Stimulated activated naive CD8-positive, alpha-beta T cell treated with anti-CD3 and anti-CD28 coated beads, Interleukin-15, Interleukin-2, amounts not matched to agents 100 ng/mL and 50 ng/mL, for 24 hours (primary cell): ENCODE measurements at regions not wholly inside any gene's neighbourhood (a gene's known extent, or its start where the extent isn't known, plus 50 kb on each side); places are given as distances from the start of the nearest gene placed in this dataset.

Experiments
- H3K27ac Mint-ChIP-seq: one replicate; pipeline ENCODE4 v1.8.0; 2021; ENCODE audit warnings: mild to moderate bottlenecking, mixed read lengths
- H3K27me3 Mint-ChIP-seq: one replicate; pipeline ENCODE4 v1.8.0; 2021; ENCODE audit warnings: mixed read lengths
- H3K36me3 Mint-ChIP-seq: one replicate; pipeline ENCODE4 v1.8.0; 2021; ENCODE audit warnings: low read depth, mixed read lengths
- H3K4me1 Mint-ChIP-seq: one replicate; pipeline ENCODE4 v1.8.0; 2021; ENCODE audit warnings: low read depth, mixed read lengths
- H3K4me3 Mint-ChIP-seq: one replicate; pipeline ENCODE4 v1.8.0; 2021; ENCODE audit warnings: mild to moderate bottlenecking, mixed read lengths
- H3K9me3 Mint-ChIP-seq: one replicate; pipeline ENCODE4 v1.8.0; 2021; ENCODE audit warnings: mixed read lengths

DNA sequence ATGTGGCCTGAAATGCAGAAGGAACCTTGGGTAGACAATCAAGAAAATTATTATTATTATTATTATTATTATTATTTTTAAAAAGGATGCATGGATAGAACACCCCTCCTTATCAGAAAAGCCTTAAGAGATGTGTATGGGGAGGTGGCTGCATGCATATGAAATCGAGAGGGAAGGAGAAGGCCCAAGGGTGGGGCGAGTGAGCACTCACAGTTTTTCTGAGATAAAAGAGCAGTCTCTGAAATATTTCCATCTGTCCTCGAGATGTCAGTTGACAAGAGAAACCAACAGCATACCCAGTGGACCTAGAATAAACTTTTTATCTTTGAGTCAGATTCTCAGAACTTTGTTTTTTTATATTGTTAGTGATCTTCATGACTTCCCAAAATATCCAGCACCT, 282.9 kb downstream of the GPD2 start:
- Mint-ChIP-seq H3K36me3 (no peaks in the 10 kb centered on the region), H3K4me1 (no peaks in the 10 kb centered on the region), H3K27me3 (peaks cover 13% of the 10 kb centered on the region), H3K9me3 (no peaks in the 10 kb centered on the region), H3K4me3 (no peak overlapping the region), H3K27ac (no peak overlapping the region)

DNA sequence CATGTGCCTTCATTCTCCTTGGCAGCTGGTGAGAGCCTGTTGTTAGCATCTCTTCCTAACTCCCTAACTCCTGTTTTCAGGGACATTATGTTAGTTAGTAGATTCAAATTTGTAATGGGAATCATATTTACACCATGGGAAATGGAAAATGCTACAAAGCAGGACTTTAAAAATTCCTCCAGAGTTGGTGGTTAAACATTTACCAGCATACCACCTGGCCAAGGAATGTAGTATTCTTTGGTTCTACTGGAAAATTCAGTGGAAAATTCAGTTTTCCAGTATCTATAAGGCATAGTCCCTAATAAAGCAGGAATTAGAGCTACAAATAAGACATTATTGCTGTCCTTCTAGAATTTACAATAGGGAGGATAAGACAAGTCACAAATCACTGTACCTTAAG, 291.7 kb downstream of the GPD2 start:
- Mint-ChIP-seq H3K9me3 (no peaks in the 10 kb centered on the region), H3K4me3 (no peak overlapping the region), H3K27me3 (peaks cover 4% of the 10 kb centered on the region), H3K4me1 (no peaks in the 10 kb centered on the region), H3K36me3 (no peaks in the 10 kb centered on the region), H3K27ac (no peak overlapping the region)

DNA sequence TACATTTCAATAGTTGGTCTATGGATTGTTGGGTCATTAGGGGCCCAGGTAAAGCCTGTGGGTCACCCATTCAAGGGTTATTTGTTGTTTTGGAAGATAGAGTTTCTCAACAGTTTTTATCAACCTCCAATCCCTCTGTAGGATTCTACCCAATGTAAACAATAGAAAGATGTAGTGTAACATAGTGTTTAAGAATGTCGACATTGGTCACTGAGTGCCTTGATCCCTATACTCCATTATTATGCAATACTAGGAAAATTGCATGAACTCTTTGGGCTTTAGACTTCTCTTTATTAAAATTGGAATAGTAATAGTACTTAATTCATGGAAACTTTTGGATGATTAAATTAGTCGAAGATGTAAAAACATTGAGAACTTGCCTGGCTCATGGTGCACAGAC, 292.1 kb downstream of the GPD2 start:
- Mint-ChIP-seq H3K27me3 (peaks cover 4% of the 10 kb centered on the region), H3K9me3 (no peaks in the 10 kb centered on the region), H3K36me3 (no peaks in the 10 kb centered on the region), H3K27ac (no peak overlapping the region), H3K4me3 (no peak overlapping the region), H3K4me1 (no peaks in the 10 kb centered on the region)

DNA sequence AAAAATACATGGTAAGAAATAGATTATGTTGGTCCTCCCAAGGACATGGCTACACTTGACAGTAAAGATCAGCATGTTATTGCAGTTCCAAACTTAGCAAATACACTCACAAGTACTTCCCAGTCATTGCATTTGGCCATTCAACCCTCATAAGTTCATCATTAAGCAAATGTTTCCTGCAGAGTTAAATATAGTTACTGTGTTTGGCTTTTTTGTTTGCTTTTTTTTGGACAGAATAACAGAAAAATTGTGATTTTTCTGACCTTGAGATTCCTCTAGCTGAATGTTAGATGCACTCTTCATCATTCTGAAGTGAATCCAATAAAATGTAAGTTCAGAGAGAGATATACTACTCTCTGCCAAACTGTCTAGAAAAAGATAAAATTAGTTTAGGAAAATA, 295.3 kb downstream of the GPD2 start:
- Mint-ChIP-seq H3K36me3 (no peaks in the 10 kb centered on the region), H3K9me3 (no peaks in the 10 kb centered on the region), H3K27me3 (peaks cover 4% of the 10 kb centered on the region), H3K4me1 (no peaks in the 10 kb centered on the region), H3K27ac (no peak overlapping the region), H3K4me3 (no peak overlapping the region)

DNA sequence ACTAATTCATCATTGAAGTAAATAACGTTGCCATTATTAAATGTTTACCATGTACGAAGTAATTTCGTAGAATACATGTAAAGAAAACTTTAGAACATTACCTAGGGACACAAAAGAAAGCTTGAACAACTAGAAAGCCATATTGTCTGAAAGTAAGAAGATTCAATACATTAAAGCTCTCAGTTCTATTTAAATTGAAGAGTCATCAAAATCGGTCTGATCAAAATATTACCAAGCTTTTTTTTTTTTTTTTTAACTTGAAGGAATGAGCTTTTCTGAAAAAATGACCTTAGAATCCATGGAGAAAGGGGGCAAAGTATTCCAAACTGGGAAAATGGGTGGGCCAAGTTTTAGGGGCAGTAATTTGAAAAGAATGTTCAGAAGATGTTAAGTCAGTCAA, 300.8 kb downstream of the GPD2 start:
- no peak overlapping the region for H3K4me3 Mint-ChIP-seq
- no peaks in the 10 kb centered on the region for H3K36me3 Mint-ChIP-seq
- H3K4me1 Mint-ChIP-seq: no peaks in the 10 kb centered on the region
- no peak overlapping the region for H3K27ac Mint-ChIP-seq
- H3K9me3 Mint-ChIP-seq: no peaks in the 10 kb centered on the region
- peaks cover 3% of the 10 kb centered on the region for H3K27me3 Mint-ChIP-seq

DNA sequence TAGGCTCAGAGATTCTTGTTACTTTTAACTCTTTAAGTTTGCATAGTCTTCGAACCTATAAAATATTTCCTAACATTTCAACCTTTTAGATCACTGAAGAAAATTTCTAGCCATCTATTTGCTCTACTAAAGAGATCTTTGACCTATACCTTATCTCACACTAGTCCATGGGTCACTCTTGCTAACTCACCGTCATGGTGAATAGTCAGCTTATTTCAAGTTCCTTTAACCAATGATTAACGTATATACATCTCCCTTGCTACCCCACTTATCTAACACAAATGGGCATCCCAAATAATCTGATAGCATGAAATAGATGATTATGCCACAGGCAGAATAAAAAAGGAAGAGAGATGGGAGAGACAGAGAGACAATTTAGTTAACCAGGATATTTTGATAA, 303.1 kb downstream of the GPD2 start:
- no peaks in the 10 kb centered on the region for H3K4me1 Mint-ChIP-seq
- H3K9me3 Mint-ChIP-seq: no peaks in the 10 kb centered on the region
- no peak overlapping the region for H3K4me3 Mint-ChIP-seq
- H3K27me3 Mint-ChIP-seq: peaks cover 3% of the 10 kb centered on the region
- no peak overlapping the region for H3K27ac Mint-ChIP-seq
- H3K36me3 Mint-ChIP-seq: no peaks in the 10 kb centered on the region

DNA sequence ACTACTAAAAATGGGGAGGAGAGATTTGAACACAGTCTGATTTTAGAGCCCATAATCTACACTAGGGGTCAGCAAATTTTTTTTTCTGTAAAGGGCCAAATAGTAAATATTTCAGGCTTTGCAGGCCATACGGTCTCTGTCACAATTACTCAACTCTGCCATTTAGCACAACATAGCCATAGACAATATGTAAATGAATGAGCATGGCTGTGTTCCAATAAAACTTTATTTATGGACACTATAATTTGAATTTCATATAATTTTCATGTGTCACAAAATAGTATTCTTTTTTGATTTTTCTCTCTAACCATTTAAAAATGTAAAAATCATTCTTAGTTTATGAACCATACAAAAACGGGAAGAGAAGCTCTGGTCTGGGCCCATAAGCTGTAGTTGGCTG, 309.4 kb downstream of the GPD2 start:
- Mint-ChIP-seq H3K9me3 (no peaks in the 10 kb centered on the region), H3K27me3 (peaks cover 4% of the 10 kb centered on the region), H3K36me3 (no peaks in the 10 kb centered on the region), H3K4me1 (no peaks in the 10 kb centered on the region), H3K27ac (no peak overlapping the region), H3K4me3 (no peak overlapping the region)

DNA sequence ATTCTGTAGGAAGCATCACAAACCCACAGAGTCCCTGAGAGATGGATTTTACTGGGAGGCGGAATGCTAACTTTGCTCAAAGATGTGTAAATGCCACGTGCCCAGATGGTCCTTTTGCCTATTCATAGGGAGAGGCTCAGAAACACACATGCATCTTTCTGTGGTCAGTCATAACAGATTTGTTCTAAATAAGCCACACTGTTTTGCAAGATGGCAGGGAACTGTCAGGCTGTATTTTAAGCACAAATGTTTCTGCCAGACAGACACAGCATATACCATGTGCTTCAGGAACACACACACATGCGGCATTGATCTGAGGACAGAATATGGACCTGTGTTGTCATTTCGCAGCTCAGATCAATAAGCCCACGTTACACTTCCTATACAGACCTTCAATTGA, 312.0 kb downstream of the GPD2 start:
- no peak overlapping the region for H3K27ac Mint-ChIP-seq
- no peak overlapping the region for H3K4me3 Mint-ChIP-seq
- H3K36me3 Mint-ChIP-seq: no peaks in the 10 kb centered on the region
- H3K4me1 Mint-ChIP-seq: no peaks in the 10 kb centered on the region
- peaks cover 4% of the 10 kb centered on the region for H3K27me3 Mint-ChIP-seq
- H3K9me3 Mint-ChIP-seq: no peaks in the 10 kb centered on the region

DNA sequence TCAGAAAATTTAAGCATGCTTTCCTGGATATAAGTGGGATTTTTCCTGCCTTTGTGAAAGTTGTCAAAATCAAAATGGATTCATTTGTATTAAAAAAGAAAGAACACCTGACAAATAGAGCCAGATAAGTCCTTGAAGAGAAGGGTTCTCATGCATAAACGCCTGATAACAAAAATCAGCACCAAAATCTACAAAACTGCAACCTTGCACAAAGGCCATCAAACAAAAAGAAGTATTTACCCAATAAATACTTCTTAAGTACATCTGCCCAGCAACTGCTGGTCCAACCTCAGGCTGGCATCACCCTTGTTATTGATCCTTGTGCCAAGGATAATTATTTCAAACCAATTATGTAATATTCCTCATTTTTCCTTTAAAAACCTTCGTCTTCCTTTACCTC, 315.9 kb downstream of the GPD2 start:
- H3K4me1 Mint-ChIP-seq: no peaks in the 10 kb centered on the region
- H3K36me3 Mint-ChIP-seq: no peaks in the 10 kb centered on the region
- no peaks in the 10 kb centered on the region for H3K9me3 Mint-ChIP-seq
- H3K27me3 Mint-ChIP-seq: no peaks in the 10 kb centered on the region
- no peak overlapping the region for H3K4me3 Mint-ChIP-seq
- no peak overlapping the region for H3K27ac Mint-ChIP-seq

DNA sequence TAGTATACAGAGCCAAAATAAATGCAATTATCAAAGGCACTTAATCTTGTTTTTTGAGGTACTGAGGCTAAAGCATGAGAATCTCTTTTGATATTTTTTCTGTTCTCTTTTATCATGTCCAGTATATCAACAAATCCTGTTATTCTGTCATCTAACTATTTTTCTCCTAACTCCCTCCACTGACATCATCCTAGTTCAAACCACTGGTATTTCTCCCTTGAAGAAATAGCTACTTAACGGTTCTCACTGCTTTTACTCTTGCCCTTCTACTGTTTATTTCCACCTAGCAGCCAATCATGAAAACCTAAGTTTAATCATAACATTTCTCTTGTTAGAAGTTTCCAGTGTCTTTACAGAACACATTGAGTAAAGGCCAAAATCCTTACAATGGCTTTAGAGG, 317.6 kb downstream of the GPD2 start:
- H3K27ac Mint-ChIP-seq: no peak overlapping the region
- no peaks in the 10 kb centered on the region for H3K27me3 Mint-ChIP-seq
- no peaks in the 10 kb centered on the region for H3K4me1 Mint-ChIP-seq
- no peak overlapping the region for H3K4me3 Mint-ChIP-seq
- no peaks in the 10 kb centered on the region for H3K36me3 Mint-ChIP-seq
- no peaks in the 10 kb centered on the region for H3K9me3 Mint-ChIP-seq

DNA sequence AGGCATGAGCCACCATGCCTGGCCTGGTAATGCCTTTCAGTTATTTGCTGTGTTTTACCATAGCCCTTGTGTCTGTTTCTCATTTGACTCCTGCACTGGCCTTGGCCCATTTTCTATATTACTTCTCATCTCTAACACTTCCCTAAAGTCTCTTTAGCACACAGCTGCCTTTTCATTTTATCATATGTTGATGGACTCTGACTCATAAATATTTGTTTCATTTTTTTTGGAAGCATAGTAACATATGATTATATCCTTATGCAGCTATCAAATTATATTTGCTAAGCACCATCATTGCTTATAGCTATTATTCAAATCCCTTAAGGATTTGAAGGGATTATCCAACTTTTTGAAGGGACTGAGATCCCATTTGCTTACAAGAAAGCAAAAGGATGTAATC, 320.3 kb downstream of the GPD2 start:
- Mint-ChIP-seq H3K9me3 (peaks cover 5% of the 10 kb centered on the region), H3K27ac (no peak overlapping the region), H3K4me1 (no peaks in the 10 kb centered on the region), H3K36me3 (no peaks in the 10 kb centered on the region), H3K4me3 (no peak overlapping the region), H3K27me3 (no peaks in the 10 kb centered on the region)

DNA sequence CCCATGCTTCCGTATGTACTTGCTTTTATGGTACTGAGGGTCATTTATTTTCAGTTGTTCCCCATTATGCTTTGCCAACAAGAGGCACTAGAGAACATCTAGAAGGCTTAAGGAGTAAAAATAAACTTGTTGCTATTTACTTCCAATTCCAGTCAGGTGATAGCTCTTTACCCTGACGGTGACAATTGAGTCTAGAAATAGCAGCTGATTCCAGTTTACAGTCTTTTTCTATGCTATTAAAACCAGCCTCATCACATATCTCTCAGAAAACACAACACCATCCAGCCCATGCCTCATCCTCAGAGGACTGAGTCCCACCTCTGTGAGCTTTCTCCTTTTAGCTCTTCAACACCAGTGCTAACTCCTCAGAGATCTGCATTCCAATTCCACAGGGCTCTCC, 327.0 kb downstream of the GPD2 start:
- H3K4me3 Mint-ChIP-seq: no peak overlapping the region
- H3K27me3 Mint-ChIP-seq: no peaks in the 10 kb centered on the region
- H3K27ac Mint-ChIP-seq: no peak overlapping the region
- no peaks in the 10 kb centered on the region for H3K4me1 Mint-ChIP-seq
- H3K9me3 Mint-ChIP-seq: peaks cover 6% of the 10 kb centered on the region
- H3K36me3 Mint-ChIP-seq: no peaks in the 10 kb centered on the region

DNA sequence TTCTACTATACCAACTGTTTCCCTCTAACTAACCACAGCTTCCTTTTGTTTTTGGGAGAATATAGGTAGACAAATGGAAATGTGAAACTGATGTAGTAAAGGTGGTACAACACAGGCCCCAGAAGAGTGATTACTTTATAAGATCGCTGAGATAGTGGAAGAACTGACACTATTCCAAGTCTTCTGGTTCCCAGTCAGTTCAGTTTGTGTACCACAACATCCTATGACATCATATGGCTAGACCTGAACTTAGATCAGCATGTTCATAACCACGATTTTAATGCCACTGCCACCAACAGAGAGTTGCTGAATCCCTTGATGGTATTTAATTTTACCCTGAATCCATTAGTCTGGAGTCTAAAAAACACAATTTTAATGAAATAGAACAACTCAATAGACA, 328.9 kb downstream of the GPD2 start:
- Mint-ChIP-seq H3K4me1 (no peaks in the 10 kb centered on the region), H3K36me3 (no peaks in the 10 kb centered on the region), H3K27me3 (no peaks in the 10 kb centered on the region), H3K27ac (no peak overlapping the region), H3K4me3 (no peak overlapping the region), H3K9me3 (peaks cover 10% of the 10 kb centered on the region)

DNA sequence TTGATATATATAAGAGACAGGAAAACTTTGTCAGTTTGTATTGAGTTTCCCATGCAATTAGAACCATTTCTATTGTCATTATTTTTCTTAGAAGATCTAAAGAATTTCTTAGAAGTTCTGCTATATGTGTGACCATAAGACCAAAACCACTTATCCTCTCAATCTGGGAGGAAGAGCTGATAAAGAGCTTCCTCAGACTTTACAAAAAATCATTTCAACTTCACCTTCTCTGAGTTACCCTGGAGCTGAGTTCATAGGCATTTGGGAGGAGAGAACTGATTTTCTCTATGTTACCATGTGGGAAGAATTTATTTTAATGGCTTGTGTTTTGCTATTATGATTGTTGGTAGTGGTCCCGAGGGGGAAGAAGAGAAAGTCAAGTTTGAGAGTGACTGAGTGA, 329.3 kb downstream of the GPD2 start:
- Mint-ChIP-seq H3K4me3 (no peak overlapping the region), H3K36me3 (no peaks in the 10 kb centered on the region), H3K27me3 (no peaks in the 10 kb centered on the region), H3K9me3 (peaks cover 11% of the 10 kb centered on the region), H3K27ac (no peak overlapping the region), H3K4me1 (no peaks in the 10 kb centered on the region)

DNA sequence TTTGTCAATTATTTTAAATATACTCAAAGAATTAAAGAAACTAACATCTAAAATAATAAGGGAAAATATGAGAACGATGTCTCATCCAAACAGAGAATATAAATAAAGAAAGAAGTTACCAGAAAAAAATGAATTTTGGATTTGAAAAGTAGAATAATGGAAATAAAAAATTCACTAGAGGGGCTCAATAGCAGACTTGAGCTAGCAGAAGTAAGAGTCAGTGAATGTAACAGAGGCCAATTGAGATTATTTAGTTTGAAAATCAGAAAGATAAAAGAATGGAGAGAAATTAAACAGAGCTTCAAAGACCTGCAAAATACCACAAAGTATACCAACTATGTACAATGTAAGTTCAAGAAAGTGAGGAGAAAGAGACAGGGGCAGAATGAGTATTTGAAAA, 333.6 kb downstream of the GPD2 start:
- Mint-ChIP-seq H3K9me3 (peaks cover 5% of the 10 kb centered on the region), H3K4me1 (no peaks in the 10 kb centered on the region), H3K27ac (no peak overlapping the region), H3K36me3 (no peaks in the 10 kb centered on the region), H3K4me3 (no peak overlapping the region), H3K27me3 (no peaks in the 10 kb centered on the region)

DNA sequence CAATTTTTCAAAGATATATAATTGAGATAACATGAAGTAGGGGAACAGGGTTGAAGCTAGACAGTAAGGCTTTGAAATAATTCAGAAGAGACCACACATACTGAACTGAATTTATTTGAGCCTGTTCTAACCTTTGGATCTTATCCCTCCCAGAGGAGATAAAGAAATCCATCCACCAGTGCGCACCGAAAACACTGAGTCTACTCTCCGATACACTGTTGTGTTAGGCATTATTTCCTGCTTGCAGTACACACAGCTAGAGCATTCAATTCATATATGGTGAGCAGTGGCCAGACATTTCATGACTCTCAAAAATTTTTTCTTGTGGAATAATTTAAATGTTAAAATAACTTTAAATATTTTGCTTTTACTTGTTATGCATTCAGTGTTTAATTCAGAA, 342.7 kb downstream of the GPD2 start:
- Mint-ChIP-seq H3K27ac (no peak overlapping the region), H3K27me3 (no peaks in the 10 kb centered on the region), H3K4me3 (no peak overlapping the region), H3K9me3 (peaks cover 10% of the 10 kb centered on the region), H3K4me1 (no peaks in the 10 kb centered on the region), H3K36me3 (no peaks in the 10 kb centered on the region)
